NCI-H82 treated with DMSO at 0.1 percent for 48 hours (cell line): ENCODE measurements at regions not wholly inside any gene's neighbourhood (a gene's known extent, or its start where the extent isn't known, plus 50 kb on each side); places are given as distances from the start of the nearest gene placed in this dataset.
"Not testable (repeated sequence)": the region's sequence is repeated elsewhere in the genome, so short reads cannot be mapped to it uniquely, and the experiment has no call there.

ENCODE experiments used
- DNase-seq: peaks from one replicate; lab custom pipeline; 2025; ENCODE audit not compliant: unreplicated experiment; lab: John Stamatoyannopoulos, UW

DNA sequence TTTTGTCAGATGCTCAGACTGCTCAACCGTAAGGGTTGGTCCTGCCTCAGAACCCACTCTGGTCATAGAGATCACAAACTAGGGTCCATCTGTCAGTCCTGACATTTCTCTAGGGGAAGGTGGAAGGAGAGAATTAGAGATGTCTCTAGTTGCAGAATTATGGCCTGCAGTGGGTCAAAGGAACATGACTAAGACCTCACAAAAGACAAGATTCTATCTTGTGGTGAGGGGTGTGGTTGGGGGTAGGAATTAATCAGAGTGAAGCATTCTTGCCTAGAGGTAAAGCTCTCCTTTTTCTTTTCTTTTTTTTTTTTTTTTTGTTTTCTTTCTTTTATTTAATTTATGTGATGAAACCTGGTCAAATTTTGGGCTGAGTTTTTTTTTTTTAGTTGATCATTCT, 558.1 kb downstream of the CD109 start:
- DNase-seq, result not testable (repeated sequence)

DNA sequence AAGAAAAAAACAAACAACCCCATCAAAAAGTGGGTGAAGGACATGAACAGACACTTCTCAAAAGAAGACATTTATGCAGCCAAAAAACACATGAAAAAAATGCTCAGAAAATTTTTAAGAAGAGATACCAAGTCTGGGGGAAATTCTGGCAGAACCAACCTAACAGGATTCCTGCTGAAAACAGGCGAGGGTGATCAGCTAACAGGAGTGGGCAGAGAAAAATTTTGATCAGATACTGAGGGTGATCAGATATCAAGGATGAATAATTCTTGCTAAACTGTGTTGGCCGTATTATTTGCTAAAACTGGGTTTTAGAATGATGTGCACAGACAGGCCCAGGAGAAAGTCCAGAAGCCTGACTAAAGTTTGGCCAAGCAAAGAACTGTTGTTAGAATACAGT, 557.3 kb downstream of the CD109 start:
- no peak for DNase-seq

DNA sequence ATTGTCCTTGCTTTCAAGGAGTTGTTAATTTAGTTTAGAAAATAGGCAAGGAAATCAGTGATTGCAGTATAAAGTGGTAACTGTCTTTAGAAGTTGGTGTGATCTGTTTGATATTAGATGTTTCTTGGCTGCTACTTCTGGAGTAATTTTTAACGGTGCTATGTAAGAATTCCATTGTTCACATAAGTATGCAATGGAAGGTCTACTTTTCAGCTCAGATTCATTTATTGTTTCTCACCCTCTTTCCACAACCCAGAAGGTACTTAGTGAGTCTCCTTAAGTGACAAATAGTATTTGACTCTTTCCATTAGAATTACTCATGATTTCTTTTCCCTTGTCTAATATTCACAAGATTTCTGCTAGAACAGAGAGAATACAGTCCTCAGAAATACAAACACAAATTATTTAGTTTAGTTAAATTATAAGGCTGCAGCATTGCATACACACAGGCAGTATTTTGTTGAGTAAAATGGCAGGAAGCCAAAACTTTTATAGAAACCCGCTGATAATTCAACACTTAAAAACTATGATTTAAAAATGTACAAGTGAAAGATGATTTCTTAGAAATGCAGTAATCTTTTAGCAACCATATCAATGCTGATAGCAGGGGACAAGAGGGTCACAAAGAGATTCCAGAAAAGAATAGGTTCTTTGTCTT, 554.3 kb downstream of the CD109 start:
- DNase-seq, result no peak

DNA sequence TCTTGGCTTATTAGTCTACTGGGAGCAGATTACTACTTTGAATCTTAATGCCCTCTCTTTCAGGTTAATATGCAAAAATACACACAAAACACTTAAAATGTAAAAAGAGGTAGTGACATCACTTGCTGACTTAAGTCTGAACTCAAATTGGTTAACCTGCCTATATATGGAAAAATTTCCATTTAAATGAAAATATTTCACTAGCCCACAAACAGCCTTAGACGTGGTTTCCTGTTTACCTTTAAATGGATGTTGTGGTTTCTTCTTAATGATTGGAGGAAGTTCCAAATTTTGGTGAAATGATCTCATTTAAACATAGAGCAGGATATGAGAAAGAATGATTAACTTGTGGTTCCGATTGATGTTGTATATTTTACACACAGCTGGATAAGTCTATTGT, 553.7 kb downstream of the CD109 start:
- no peak for DNase-seq

DNA sequence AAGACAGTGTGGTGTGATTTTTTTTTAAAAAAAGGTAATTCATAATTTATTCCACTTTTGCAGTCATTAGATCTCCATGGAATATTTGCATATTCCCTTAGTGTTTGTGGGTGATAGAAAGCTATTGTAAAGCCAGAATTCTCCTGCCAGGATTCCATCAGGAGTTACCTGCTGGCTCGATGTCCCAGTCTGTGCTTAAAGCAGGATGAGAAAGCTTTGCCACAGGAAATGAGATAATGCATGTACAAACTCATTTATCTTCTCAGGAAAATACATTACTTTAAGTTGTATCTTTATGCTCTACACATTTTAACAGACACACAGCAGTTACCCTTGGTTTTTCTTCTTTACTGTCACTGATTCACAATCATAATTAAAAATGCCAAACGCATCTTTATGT, 553.0 kb downstream of the CD109 start:
- no peak for DNase-seq

DNA sequence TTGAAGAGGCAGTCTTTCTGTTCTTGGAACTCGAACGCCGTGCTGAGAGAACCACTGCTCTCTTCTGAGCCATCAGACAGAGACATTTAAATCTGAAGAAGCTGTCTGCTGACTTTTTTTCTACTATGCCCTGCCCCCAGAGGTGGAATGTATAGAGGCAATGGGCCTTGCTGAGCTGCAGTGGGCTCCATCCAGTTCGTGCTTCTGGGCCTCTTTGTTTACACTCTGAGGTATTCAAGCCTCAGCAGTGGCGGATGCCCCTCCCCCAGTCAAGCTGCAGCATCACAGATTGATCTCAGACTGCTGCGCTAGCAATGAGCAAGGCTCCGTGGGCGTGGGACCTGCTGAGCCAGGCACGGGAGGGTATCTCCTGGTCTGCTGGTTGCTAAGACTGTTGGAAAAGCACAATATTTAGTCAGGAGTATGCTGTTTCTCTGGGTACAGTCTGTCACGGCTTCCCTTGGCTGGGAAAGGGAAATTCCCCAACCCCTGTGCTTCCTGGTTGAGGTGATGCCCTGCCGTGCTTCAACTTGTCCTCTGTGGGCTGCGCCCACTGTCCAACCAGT, 526.8 kb downstream of the CD109 start:
- DNase-seq, result no peak

DNA sequence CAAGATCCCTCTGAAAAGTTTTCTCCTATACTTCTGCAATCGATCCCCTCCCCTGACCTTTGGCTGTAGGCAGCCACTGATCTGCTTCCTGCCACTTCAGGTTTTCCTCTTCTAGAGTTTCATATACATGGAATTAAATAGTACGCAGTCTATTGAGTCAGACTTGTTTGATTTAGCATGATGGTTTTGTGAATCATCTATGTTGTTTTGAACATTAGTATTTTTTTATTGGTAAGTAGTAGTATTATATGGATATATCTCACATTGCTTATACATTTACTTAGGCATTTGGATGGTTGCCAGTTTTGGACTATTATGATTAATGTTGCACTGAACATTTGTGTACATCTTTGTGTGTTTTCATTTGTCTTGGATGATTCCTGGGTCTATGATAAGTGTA, 518.0 kb downstream of the CD109 start:
- DNase-seq, result no peak

- no peak for DNase-seq
Measured at GRCh38 chr6:74208239-74208638, 512.2 kb downstream of the CD109 start.

- no peak for DNase-seq
Measured at GRCh38 chr6:74199215-74199915, 503.4 kb downstream of the CD109 start.

- no peak for DNase-seq
Measured at GRCh38 chr6:74197310-74197709, 501.3 kb downstream of the CD109 start.

DNA sequence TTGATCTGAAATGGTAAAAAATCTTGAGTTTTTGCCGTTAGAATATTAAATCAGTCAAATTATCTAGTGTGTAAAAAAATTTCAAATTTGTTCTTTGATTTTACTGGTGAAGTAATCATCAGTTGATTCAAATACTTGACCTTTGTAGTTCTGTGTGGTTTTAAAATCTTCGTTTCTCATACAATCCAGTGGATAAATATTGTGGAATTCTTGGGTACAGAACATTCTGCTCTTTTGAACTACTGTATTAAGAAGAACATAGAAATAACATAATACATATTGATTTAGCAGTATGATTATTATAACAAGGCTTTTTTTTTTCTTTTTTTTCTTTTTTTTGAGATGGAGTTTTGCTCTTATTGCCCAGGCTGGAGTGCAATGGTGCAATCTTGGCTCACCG, 491.8 kb downstream of the CD109 start:
- no peak for DNase-seq

DNA sequence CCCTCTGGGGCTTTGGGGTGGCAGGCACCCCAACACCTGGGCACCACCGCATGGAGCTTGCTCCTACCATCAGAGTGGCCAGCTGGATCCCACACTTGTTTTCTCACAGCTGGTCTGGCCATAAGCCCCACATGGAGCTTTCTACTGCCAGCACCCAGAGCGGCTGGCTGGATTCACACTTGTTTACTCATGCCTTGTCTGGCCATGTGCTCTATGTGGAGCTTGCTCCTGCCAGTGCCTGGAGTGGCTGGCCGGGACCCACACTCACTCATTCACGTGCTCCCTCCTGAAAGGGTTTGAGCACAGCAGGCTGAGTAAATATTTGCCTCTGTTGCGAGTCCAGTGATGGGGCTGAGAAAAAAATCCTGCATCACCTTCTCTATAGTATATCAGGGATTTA, 487.0 kb downstream of the CD109 start:
- no peak for DNase-seq

DNA sequence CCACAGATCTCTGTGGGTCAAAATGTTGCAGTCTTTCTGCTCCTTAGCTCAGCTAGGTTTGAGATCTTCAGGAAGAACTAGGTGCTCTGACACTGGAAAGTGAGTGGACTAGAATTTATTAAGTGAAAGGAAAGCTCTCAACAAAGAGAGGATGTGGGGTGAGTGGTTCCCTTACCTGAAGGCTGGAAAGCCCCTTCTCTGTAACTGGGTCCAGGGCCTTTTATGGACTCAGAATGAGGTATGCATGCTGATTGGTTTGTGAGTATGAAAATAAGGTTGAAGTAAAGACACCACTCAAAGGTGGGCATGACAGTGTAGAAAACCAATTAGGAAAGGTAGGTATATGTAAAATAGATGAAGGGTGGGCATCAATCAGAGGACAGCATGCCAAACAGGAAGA, 485.5 kb downstream of the CD109 start:
- no peak for DNase-seq

DNA sequence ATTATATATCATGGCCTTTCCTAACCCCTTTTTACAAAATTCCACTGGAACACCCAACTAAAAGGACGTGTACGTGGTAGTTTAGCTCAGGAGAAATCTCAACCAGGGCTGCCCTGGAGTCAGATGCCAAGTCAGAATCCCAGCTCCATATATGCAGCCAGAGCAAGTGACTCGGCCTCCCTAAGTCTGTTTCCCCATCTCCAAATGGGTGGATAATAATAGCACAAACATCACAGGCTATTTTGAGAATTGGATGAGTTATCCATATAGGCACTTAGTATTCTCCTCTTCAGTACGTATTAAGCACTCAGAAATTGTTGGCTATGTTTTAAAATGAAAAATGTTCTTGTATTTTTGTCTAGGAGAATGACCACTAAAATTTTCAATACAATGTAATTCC, 481.5 kb downstream of the CD109 start:
- DNase-seq, result no peak

DNA sequence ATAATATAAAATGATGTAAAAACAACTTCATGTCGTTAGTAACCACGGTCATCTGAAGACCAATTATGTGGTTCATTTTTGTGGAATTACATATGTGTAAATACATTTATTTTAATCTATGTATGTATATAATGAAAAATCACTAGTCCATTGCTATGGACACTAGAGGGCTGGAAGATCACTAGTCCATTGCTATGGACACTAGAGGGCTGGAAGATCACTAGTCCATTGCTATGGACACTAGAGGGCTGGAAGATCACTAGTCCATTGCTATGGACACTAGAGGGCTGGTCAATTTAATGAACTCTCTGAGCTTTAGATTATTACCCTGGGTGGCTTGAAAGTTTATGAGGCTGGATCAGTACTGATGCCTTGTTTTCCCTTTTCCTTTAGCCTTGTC, 474.5 kb downstream of the CD109 start:
- DNase-seq, result not testable (repeated sequence)

DNA sequence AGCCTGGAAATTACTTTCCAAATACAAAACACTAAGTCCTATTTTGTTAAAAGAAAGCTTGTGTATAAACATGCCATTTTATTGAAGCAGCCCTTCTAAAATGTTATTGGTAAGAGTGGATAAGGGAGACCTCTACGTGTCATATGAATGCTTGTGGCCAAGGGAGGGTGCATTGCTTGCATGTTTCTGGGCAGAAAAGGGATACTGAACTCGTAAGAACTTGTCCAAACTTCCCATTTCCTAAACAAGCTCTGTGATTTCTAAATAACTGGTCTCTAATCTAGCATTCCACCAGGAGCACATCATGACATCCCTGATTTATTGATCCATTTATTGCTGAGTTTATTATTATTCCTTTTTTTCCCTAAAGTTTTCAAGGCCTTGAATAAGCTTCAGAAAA, 474.1 kb downstream of the CD109 start:
- no peak for DNase-seq

DNA sequence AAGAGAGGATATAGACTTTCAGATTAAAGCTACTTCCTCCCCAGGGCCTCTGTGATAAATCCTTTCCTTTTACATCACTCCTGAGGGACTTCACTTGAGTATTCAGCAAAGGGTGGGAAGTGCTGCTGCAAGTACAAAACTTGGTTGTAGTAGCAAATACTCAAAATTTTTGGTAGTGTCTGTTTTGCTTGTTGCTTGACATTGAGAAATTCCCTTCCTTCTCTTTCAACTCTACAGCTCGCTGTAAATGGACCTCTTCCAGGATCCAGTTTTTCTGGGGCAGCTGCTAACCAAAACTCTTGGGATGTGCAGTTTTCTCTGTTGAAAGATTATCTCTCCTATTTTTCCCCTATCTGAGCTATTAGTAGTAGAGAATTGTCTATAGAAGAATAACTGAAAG, 472.0 kb downstream of the CD109 start:
- DNase-seq, result no peak

DNA sequence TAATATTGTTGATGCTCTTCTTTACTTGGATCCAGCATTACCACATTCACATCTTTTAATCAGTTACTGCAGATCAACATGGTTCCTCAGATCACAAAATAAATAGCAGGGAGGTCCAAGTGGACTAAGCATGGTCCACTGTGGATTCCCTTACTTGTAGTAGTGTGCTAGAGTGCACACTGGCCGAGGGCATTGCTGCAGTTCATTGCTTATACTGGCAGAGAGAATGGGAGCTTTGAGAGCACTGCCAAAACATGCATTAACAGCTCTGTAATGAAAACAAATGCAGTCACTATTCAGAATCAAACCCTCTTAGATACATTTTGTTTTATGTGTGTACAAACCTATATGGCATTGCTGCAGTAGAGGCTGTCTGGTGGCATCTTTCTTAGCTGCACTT, 471.5 kb downstream of the CD109 start:
- DNase-seq, result no peak

DNA sequence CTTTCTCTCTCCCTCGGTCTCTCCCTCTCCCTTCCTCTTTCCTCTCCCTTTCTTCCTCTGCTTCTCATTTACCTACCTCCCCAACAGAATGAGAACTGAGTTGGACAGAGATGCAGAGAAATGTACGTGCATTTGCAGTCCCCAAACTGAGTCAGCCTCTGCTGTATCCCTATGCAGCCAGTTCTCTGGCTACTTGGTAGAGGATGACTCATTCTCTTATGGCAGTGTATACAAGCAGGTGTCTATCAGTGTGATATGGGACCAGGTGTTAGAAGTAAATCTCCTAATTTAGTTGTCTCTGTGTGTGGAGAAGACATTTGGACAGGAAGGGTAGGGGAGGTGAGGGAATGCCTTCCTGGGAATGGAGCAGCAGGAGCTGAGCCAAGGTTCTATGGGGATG, 470.8 kb downstream of the CD109 start:
- DNase-seq, result no peak

DNA sequence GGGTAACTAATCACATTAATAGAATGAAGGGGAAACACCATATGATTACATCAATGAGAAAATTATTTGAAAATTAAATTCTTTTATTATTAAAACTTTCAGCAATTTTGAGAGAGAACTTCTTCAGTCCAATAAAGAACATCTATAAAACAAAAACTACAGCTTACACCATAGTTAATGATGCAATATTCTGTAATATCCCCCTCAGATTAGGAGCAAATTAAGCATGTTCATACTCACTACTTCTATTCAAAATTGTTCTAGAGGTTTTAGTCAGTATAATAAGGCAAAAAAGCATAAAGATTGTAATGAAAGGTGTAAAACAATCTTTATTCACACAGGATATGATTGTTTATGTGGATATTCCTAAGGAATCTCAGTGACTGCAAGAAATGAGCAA, 465.4 kb downstream of the CD109 start:
- no peak for DNase-seq

- DNase-seq, result no peak
Measured at GRCh38 chr6:74152096-74152675, 456.2 kb downstream of the CD109 start.

- DNase-seq, result no peak
Measured at GRCh38 chr6:74145931-74146330, 449.9 kb downstream of the CD109 start.
